GM18507 (cell line): ENCODE measurements at regions not wholly inside any gene's neighbourhood (a gene's known extent, or its start where the extent isn't known, plus 50 kb on each side); places are given as distances from the start of the nearest gene placed in this dataset.
"Not testable (repeated sequence)": the region's sequence is repeated elsewhere in the genome, so short reads cannot be mapped to it uniquely, and the experiment has no call there.

ENCODE experiments used
- DNase-seq: peaks from one replicate; pipeline ENCODE4 v3.0.0; 2011; ENCODE audit warnings: low read depth; ENCODE audit not compliant: insufficient read length; ENCODE audit errors: extremely low spot score
- FAIRE-seq: peaks from 2 replicates; lab custom pipeline; 2011; peaks lifted over from hg19 to GRCh38; lab: Jason Lieb, UNC

DNA sequence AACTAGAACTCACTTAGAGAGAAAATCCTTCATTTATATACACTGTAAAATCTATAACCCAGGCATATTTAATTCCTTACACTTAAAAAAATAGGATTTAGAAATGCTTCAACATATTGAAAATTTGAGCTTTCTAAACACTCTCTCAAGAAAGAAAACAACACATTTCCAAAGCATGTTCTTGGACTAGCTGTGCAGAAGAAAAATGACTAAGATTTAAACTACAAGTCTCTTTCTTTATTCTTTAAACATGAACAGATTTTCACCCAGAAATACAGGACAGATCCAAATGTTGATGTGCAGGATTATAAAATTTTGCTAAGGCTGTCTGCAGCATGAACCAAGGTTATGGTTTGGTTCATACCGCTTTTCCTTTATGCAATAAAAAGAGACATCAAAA lies 77.7 kb upstream of the TUSC1 start:
- no peak for FAIRE-seq
- no peak for DNase-seq

DNA sequence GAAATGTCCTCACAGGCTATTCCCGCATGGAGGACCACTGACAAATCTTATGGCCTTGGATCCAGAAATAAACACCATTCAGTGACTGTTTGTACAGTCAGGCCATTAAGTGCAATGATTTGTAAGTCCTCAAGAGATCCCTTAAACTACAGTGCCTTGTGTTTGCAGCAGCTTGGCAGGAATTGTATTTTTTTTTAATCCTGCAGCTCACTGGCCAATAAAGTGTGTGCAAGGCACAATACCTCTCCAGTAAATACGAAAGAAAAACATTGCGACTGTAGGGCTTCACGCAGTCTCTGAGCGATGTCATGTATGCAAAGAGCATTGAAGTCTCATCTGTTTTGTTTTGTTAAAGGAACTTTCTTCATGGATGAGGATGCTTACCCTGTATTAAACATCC lies 74.2 kb upstream of the TUSC1 start:
- DNase-seq = no peak
- FAIRE-seq = no peak

DNA sequence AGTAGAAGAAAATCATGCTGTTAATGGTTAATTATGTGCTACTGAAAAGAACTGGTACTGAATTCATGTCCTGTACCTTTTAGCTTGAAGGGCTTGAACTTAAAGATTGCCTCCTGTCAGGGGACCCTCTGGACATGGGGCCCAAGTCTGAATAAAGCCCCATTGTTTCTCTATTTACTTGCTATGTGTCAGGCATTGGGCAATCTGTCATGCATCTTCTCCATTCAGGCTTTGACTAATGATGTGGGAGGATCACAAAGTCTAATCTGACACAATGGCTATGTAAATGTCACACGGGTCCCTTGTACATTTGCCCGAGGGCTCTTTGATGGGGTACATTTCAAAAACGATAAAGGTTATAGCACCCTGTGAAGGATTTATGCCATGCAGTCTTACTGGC lies 64.0 kb upstream of the TUSC1 start:
- DNase-seq (no peak), FAIRE-seq (no peak)

- DNase-seq (no peak), FAIRE-seq (no peak)
These were observed 55.2 kb upstream of the TUSC1 start for GRCh38 chr9:25733336-25733982.

DNA sequence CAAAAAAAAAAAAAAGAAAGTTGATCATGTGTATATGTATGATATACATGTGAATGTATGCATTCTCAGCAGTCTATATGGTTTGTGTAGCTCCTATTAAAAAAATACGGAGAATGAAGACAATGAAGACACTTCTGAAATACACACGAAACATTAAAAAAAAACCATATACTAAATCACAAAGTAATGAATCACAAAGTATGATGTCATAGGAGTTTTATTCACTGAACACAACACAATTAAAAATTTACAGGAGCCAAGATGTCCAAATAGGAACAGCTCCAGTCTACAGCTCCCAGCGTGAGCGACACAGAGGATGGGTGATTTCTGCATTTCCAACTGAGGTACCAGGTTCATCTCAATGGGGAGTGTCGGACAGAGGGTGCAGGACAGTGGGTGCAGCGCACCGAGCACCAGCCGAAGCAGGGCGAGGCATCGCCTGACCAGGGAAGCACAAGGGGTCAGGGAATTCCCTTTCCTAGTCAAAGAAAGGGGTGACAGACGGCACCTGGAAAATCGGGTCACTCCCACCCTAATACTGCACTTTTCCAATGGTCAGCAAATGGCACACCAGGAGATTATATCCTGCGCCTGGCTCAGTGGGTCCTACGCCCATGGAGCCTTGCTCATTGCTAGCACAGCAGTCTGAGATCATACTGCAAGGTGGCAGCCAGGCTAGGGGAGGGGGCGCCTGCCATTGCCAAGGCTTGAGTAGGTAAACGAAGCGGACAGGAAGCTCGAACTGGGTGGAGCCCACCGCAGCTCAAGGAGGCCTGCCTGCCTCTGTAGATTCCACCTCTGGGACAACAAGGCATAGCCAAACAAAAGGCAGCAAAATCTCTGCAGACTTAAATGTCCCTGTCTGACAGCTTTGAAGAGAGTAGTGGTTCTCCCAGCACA lies 53.9 kb upstream of the TUSC1 start:
- FAIRE-seq, DNase-seq: not testable (repeated sequence)
